IMR-90 (cell line): ENCODE measurements at regions not wholly inside any gene's neighbourhood (a gene's known extent, or its start where the extent isn't known, plus 50 kb on each side); places are given as distances from the start of the nearest gene placed in this dataset.
"Not testable (repeated sequence)": the region's sequence is repeated elsewhere in the genome, so short reads cannot be mapped to it uniquely, and the experiment has no call there.

Source experiments
- ATAC-seq: fragments of 200-7000 bp; cut with Tn5 transposase; 2 replicates; pipeline ENCODE4 v1.9.1; 2020; ENCODE audit warnings: low read depth, mild to moderate bottlenecking, moderate library complexity
- BruUV-seq: library from RNA; stranded (reverse); fragments of 400-500 nt; replicated peaks from 2 replicates; lab custom pipeline; 2021; lab: Mats Ljungman, UMichigan
- CTCF ChIA-PET: fragments of 300-600 bp; formaldehyde crosslinking; extraction: SDS; loops from one replicate; lab custom pipeline; 2021; ENCODE audit warnings: antibody characterized with exemption; lab: Yijun Ruan, JAX
- POLR2A ChIA-PET: fragments of 300-600 bp; sonication (Branson Sonifier 250); formaldehyde crosslinking; loops from one replicate; lab custom pipeline; 2022; ENCODE audit warnings: antibody characterized with exemption; ENCODE audit not compliant: unreplicated experiment; lab: Charles Lee
- DNase-seq: peaks from one replicate; pipeline ENCODE4 v3.0.0; 2013
- H2AFZ ChIP-seq: replicated peaks from 2 replicates; pipeline ENCODE3; 2013; ENCODE audit warnings: low read length, mild to moderate bottlenecking; ENCODE audit not compliant: poor library complexity
- H2AK5ac ChIP-seq: 2 replicates; pipeline ENCODE4 v1.6.1; 2013; ENCODE audit warnings: low read depth, low read length, inconsistent platforms
- H2AK9ac ChIP-seq: replicated peaks from 2 replicates; pipeline ENCODE3; 2013; ENCODE audit warnings: mild to moderate bottlenecking, low read depth, low read length, moderate library complexity; ENCODE audit not compliant: poor library complexity
- H2BK120ac ChIP-seq: 2 replicates; pipeline ENCODE4 v1.6.1; 2013; ENCODE audit warnings: low read depth, low read length, inconsistent platforms
- H2BK15ac ChIP-seq: 3 replicates; pipeline ENCODE4 v1.6.1; 2013; ENCODE audit warnings: low read depth, low read length, inconsistent platforms
- H2BK20ac ChIP-seq: 2 replicates; pipeline ENCODE4 v1.6.1; 2013; ENCODE audit warnings: low read depth, mild to moderate bottlenecking, inconsistent platforms, low read length, moderate library complexity
- H2BK5ac ChIP-seq: 2 replicates; pipeline ENCODE4 v1.6.1; 2013; ENCODE audit warnings: mild to moderate bottlenecking, low read depth, low read length, inconsistent platforms; ENCODE audit not compliant: poor library complexity, severe bottlenecking
- H3K14ac ChIP-seq: replicated peaks from 2 replicates; pipeline ENCODE4 v1.6.1; 2013; ENCODE audit warnings: low read depth, low read length, inconsistent platforms
- H3K18ac ChIP-seq: 2 replicates; pipeline ENCODE4 v1.6.1; 2013; ENCODE audit warnings: low read depth, low read length, control low read depth
- H3K23ac ChIP-seq: 2 replicates; pipeline ENCODE4 v1.6.1; 2013; ENCODE audit warnings: low read depth, low read length, inconsistent platforms
- H3K27ac ChIP-seq: 2 replicates; pipeline ENCODE4 v1.5.1; 2013; ENCODE audit warnings: mild to moderate bottlenecking, control low read depth, low read length; ENCODE audit not compliant: insufficient read depth
- H3K27me3 ChIP-seq: 2 replicates; pipeline ENCODE4 v1.6.1; 2013; ENCODE audit warnings: low read length; ENCODE audit not compliant: control insufficient read depth, insufficient read depth
- H3K36me3 ChIP-seq: 2 replicates; pipeline ENCODE4 v1.6.1; 2013; ENCODE audit warnings: low read length, mixed read lengths; ENCODE audit not compliant: control insufficient read depth, insufficient read depth
- H3K4ac ChIP-seq: 2 replicates; pipeline ENCODE4 v1.6.1; 2013; ENCODE audit warnings: low read depth, low read length, inconsistent platforms
- H3K4me1 ChIP-seq: 2 replicates; pipeline ENCODE4 v1.6.1; 2013; ENCODE audit warnings: low read length, mixed read lengths; ENCODE audit not compliant: control insufficient read depth, insufficient read depth
- H3K4me2 ChIP-seq: 2 replicates; pipeline ENCODE4 v1.6.1; 2013; ENCODE audit warnings: low read depth, mild to moderate bottlenecking, control low read depth, low read length, moderate library complexity
- H3K4me3 ChIP-seq: 2 replicates; pipeline ENCODE4 v1.5.1; 2013; ENCODE audit warnings: low read depth, mild to moderate bottlenecking, control low read depth, low read length, moderate library complexity; ENCODE audit not compliant: insufficient read depth
- H3K56ac ChIP-seq: 2 replicates; pipeline ENCODE4 v1.6.1; 2013; ENCODE audit warnings: low read length, inconsistent platforms; ENCODE audit not compliant: insufficient read depth; ENCODE audit errors: extremely low read depth
- H3K79me1 ChIP-seq, 2 experiments: 2 replicates each; pipeline ENCODE4 v1.6.1; 2013; ENCODE audit warnings: low read length in 2 of 2, inconsistent platforms in 1 of 2, low read depth in 1 of 2
- H3K9ac ChIP-seq: 2 replicates; pipeline ENCODE4 v1.6.1; 2013; ENCODE audit warnings: low read depth, low read length, control low read depth
- H3K9me1 ChIP-seq: 2 replicates; pipeline ENCODE4 v1.6.1; 2013; ENCODE audit warnings: low read length, inconsistent platforms; ENCODE audit not compliant: insufficient read depth
- H3K9me3 ChIP-seq: 2 replicates; pipeline ENCODE4 v1.6.1; 2013; ENCODE audit warnings: low read length; ENCODE audit not compliant: control insufficient read depth, insufficient read depth
- H4K20me1 ChIP-seq: 2 replicates; pipeline ENCODE4 v1.6.1; 2013; ENCODE audit warnings: low read length, inconsistent platforms; ENCODE audit not compliant: insufficient read depth
- H4K5ac ChIP-seq: 2 replicates; pipeline ENCODE4 v1.6.1; 2013; ENCODE audit warnings: mild to moderate bottlenecking, low read depth, low read length, control low read depth
- H4K8ac ChIP-seq, 2 experiments: 2 replicates each; pipeline ENCODE4 v1.6.1; 2013; ENCODE audit warnings: low read depth in 2 of 2, low read length in 2 of 2, control low read depth in 1 of 2, inconsistent platforms in 1 of 2
- H4K91ac ChIP-seq: 2 replicates; pipeline ENCODE4 v1.6.1; 2013; ENCODE audit warnings: low read depth, low read length, inconsistent platforms; ENCODE audit not compliant: insufficient read depth
- WGBS, 2 experiments: methylation state at CpG; one replicate each; pipeline versions ENCODE4 v1.1.5 to v1.1.7; 2013; ENCODE audit warnings: missing lambda C conversion rate in 2 of 2; ENCODE audit not compliant: insufficient read length in 1 of 2; ENCODE audit errors: extremely low coverage in 2 of 2; 5-methylcytosine and 5-hydroxymethylcytosine counted together
- dilution Hi-C: fragments of 300-500 bp; cut with HindIII; formaldehyde crosslinking; loops from one replicate; pipeline ENCODE4 v1.14.3; 2018; ENCODE audit warnings: low sequenced_read_pairs; ENCODE audit not compliant: unreplicated experiment
- in situ Hi-C: fragments of 300-500 bp; cut with MboI; formaldehyde crosslinking; loops from 3 replicates; pipeline ENCODE4 v1.14.3; 2019; ENCODE audit warnings: low sequenced_read_pairs, inconsistent platforms, mixed read lengths
- intact Hi-C: fragments of 100-400 bp; cut with micrococcal nuclease; formaldehyde crosslinking; loops from 2 replicates; pipeline ENCODE4 v1.10.0; 2022

DNA sequence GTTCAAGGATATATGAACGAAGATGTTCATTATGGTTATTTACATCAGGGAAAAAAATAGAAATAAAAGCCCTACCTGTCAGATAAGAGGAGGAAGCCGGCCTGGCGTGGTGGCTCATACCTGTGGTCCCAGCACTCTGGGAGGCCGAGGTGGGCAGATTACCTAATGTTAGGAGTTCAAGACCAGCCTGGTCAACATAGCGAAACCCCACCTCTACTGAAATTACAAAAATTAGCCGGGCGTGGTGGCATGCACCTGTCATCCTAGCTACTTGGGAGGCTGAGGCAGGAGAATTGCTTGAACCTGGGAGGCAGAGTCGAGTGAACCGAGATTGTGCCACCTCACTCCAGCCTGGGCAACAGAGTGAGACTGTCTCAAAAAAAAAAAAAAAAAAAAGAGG is 328.8 kb upstream of the SFRP2 start:
- 80% methylated on average over 2 of the region's 9 CpGs; no CpG with 5 or more reads in 1 of the 2 experiments for WGBS, 2 experiments
- POLR2A ChIA-PET: not testable (repeated sequence)

More for the DNA sequence above, 328.8 kb upstream of the SFRP2 start:
- H4K91ac ChIP-seq, H3K36me3 ChIP-seq, BruUV-seq, H4K20me1 ChIP-seq, H2BK5ac ChIP-seq, H2AK9ac ChIP-seq, H3K9ac ChIP-seq, H4K5ac ChIP-seq, H3K23ac ChIP-seq, H2BK15ac ChIP-seq, H3K18ac ChIP-seq, H4K8ac ChIP-seq, H3K4me3 ChIP-seq, H2AFZ ChIP-seq, H3K14ac ChIP-seq, H3K27me3 ChIP-seq, DNase-seq, H2AK5ac ChIP-seq, dilution Hi-C loops, H3K9me3 ChIP-seq, ATAC-seq, H3K9me1 ChIP-seq, H3K56ac ChIP-seq, H3K4me2 ChIP-seq, H3K79me1 ChIP-seq, H2BK120ac ChIP-seq, H3K4me1 ChIP-seq, intact Hi-C loops, H3K27ac ChIP-seq, in situ Hi-C loops, H2BK20ac ChIP-seq, H3K4ac ChIP-seq: not testable (repeated sequence)
- CTCF ChIA-PET: interaction anchor here (0.5 kb wide), 1 partner anchor 19 kb away, joined by 3 read pairs; no protein-coding TSS in a partner anchor
